ENCODE measurements at regions not wholly inside any gene's neighbourhood (a gene's known extent, or its start where the extent isn't known, plus 50 kb on each side); places are given as distances from the start of the nearest gene placed in this dataset.
"Not testable (repeated sequence)": the region's sequence is repeated elsewhere in the genome, so short reads cannot be mapped to it uniquely, and the experiment has no call there.

GRCh38 chr3:182508919-182509711 lies 284.2 kb upstream of the ATP11B start:
- DNase-seq (ENCODE audit: low read depth in 2 of 2) = no peak

GRCh38 chr3:182509844-182510460 lies 283.4 kb upstream of the ATP11B start:
- no peak for DNase-seq (ENCODE audit: low read depth in 2 of 2)

GRCh38 chr3:182514236-182514964 lies 278.9 kb upstream of the ATP11B start:
- no peak for DNase-seq (ENCODE audit: low read depth in 2 of 2)

GRCh38 chr3:182516597-182517336 lies 276.5 kb upstream of the ATP11B start:
- DNase-seq (ENCODE audit: low read depth in 2 of 2) = no peak

- DNase-seq (ENCODE audit: low read depth in 2 of 2) = no peak
Measured at GRCh38 chr3:182519569-182519968, 273.7 kb upstream of the ATP11B start.

- no peak for DNase-seq (ENCODE audit: low read depth in 2 of 2)
Measured at GRCh38 chr3:182521339-182521738, 272.0 kb upstream of the ATP11B start.

- DNase-seq (ENCODE audit: low read depth in 2 of 2) = not testable (repeated sequence)
Measured at GRCh38 chr3:182523424-182523823, 269.9 kb upstream of the ATP11B start.

GRCh38 chr3:182523836-182524235 lies 269.5 kb upstream of the ATP11B start:
- DNase-seq (ENCODE audit: low read depth in 2 of 2) = no peak

- no peak for DNase-seq (ENCODE audit: low read depth in 2 of 2)
Measured at GRCh38 chr3:182524711-182525401, 268.4 kb upstream of the ATP11B start.

GRCh38 chr3:182525766-182526374 lies 267.4 kb upstream of the ATP11B start:
- DNase-seq (ENCODE audit: low read depth in 2 of 2) = no peak

- DNase-seq (ENCODE audit: low read depth in 2 of 2) = no peak
Measured at GRCh38 chr3:182527745-182528144, 265.6 kb upstream of the ATP11B start.

GRCh38 chr3:182530316-182530715 lies 263.0 kb upstream of the ATP11B start:
- no peak for DNase-seq (ENCODE audit: low read depth in 2 of 2)

- DNase-seq (ENCODE audit: low read depth in 2 of 2) = no peak
Measured at GRCh38 chr3:182533394-182533793, 259.9 kb upstream of the ATP11B start.

GRCh38 chr3:182544542-182544941 lies 248.8 kb upstream of the ATP11B start:
- DNase-seq (ENCODE audit: low read depth in 2 of 2) = no peak

- DNase-seq (ENCODE audit: low read depth in 2 of 2) = no peak
Measured at GRCh38 chr3:182562274-182562673, 231.0 kb upstream of the ATP11B start.

GRCh38 chr3:182565916-182566796 lies 227.1 kb upstream of the ATP11B start:
- no peak for DNase-seq (ENCODE audit: low read depth in 2 of 2)

- DNase-seq (ENCODE audit: low read depth in 2 of 2) = no peak
Measured at GRCh38 chr3:182567700-182568099, 225.6 kb upstream of the ATP11B start.

GRCh38 chr3:182568261-182568660 lies 225.0 kb upstream of the ATP11B start:
- no peak for DNase-seq (ENCODE audit: low read depth in 2 of 2)

- DNase-seq (ENCODE audit: low read depth in 2 of 2) = no peak
Measured at GRCh38 chr3:182568876-182569275, 224.4 kb upstream of the ATP11B start.
